Osteoblast (primary cell): ENCODE measurements at regions not wholly inside any gene's neighbourhood (a gene's known extent, or its start where the extent isn't known, plus 50 kb on each side); places are given as distances from the start of the nearest gene placed in this dataset.

Experiments
- DNase-seq: peaks from one replicate; pipeline ENCODE4 v3.0.0; 2011; ENCODE audit warnings: low spot score, mixed read lengths; ENCODE audit not compliant: insufficient read length; ENCODE audit errors: missing footprints
- H2AFZ ChIP-seq: 2 replicates; pipeline ENCODE4 v1.6.0; 2011; ENCODE audit warnings: mild to moderate bottlenecking, low read length
- H3K27ac ChIP-seq: 2 replicates; pipeline ENCODE4 v1.5.1; 2011; ENCODE audit warnings: mild to moderate bottlenecking, low read depth, low read length, moderate library complexity
- H3K27me3 ChIP-seq: 2 replicates; pipeline ENCODE4 v1.6.0; 2012; ENCODE audit warnings: mild to moderate bottlenecking, control low read depth, inconsistent platforms, low read length, moderate library complexity; ENCODE audit not compliant: insufficient read depth
- H3K36me3 ChIP-seq: 2 replicates; pipeline ENCODE4 v1.5.1; 2011; ENCODE audit warnings: mild to moderate bottlenecking, low read length, control low read depth, moderate library complexity; ENCODE audit not compliant: insufficient read depth
- H3K4me1 ChIP-seq: 2 replicates; pipeline ENCODE4 v1.5.1; 2011; ENCODE audit warnings: mild to moderate bottlenecking, low read length, control low read depth, moderate library complexity; ENCODE audit not compliant: insufficient read depth
- H3K4me2 ChIP-seq: 2 replicates; pipeline ENCODE4 v1.6.0; 2011; ENCODE audit warnings: mild to moderate bottlenecking, low read length; ENCODE audit not compliant: insufficient read depth
- H3K4me3 ChIP-seq: fragments of 200-600 bp; sonication (generic); 3 replicates; pipeline ENCODE4 v1.5.1; 2012; ENCODE audit warnings: mild to moderate bottlenecking, low read length, inconsistent platforms; ENCODE audit not compliant: insufficient read depth
- H3K79me2 ChIP-seq: 2 replicates; pipeline ENCODE4 v1.6.0; 2012; ENCODE audit warnings: mild to moderate bottlenecking, low read length, control low read depth, inconsistent platforms; ENCODE audit not compliant: insufficient read depth
- H3K9me3 ChIP-seq: 2 replicates; pipeline ENCODE4 v1.5.1; 2011; ENCODE audit warnings: low read depth, low read length, control low read depth
- H4K20me1 ChIP-seq: 2 replicates; pipeline ENCODE4 v1.6.0; 2012; ENCODE audit warnings: mild to moderate bottlenecking, low read length, control low read depth; ENCODE audit not compliant: insufficient read depth
- CTCF ChIP-seq: IDR thresholded peaks from 2 replicates; pipeline ENCODE4 v1.5.1; 2011; ENCODE audit warnings: mild to moderate bottlenecking, low read depth, low read length, moderate library complexity; ENCODE audit errors: extremely low read depth

DNA sequence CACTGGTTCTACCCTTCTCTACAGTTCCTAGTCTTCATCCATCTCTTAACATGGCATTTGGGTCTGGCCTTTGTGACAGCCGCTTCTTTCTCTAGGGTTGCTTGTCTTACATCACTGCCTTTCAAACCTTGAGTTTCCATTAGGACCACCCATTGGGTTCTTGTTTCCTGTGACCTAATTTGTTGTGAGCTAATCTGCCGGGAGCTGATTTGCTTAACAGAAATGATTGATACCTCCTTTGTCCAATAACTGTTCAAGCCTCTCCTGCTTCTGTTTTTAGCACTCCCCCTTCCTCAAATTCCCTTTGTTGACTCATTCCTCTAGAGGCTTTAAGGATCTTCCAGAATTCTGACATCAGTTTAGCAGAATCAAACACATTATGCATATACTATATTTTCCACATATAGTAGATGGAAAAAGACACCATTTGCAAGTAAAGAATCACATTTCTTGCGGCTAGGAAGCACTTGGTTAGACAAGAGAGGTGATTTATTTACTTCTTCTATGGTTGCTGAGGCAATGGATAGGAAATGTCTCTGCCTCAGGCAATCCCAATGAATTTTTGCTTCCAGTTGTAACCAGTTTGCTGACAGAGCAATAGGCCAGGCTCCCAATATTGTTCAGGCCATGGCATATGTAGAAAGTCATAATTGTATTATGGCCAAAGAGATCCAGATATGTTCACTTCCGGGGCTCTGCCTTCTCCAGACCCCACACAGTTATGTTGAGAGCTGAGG lies 130.7 kb downstream of the SNX19 start:
- no peaks in the 10 kb centered on the region for H3K79me2 ChIP-seq
- DNase-seq, result no peak
- H3K4me1 ChIP-seq, result peaks cover 40% of the 10 kb centered on the region
- no peak overlapping the region for H2AFZ ChIP-seq
- peaks cover 8% of the 10 kb centered on the region for H3K27me3 ChIP-seq
- no peak overlapping the region for H3K27ac ChIP-seq
- peaks cover 4% of the 10 kb centered on the region for H3K9me3 ChIP-seq
- no peak for TF ChIP-seq CTCF
- no peak overlapping the region for H3K4me2 ChIP-seq
- H3K36me3 ChIP-seq, result no peaks in the 10 kb centered on the region
- H3K4me3 ChIP-seq, result no peak overlapping the region
- H4K20me1 ChIP-seq, result no peaks in the 10 kb centered on the region

- peaks cover 8% of the 10 kb centered on the region for H3K9me3 ChIP-seq
- no peaks in the 10 kb centered on the region for H3K36me3 ChIP-seq
- H3K4me3 ChIP-seq, result no peak overlapping the region
- no peak overlapping the region for H3K4me2 ChIP-seq
- no peak overlapping the region for H2AFZ ChIP-seq
- no peak for TF ChIP-seq CTCF
- H3K27me3 ChIP-seq, result peaks cover 8% of the 10 kb centered on the region
- H3K27ac ChIP-seq, result no peak overlapping the region
- no peaks in the 10 kb centered on the region for H3K79me2 ChIP-seq
- no peaks in the 10 kb centered on the region for H4K20me1 ChIP-seq
- H3K4me1 ChIP-seq, result peaks cover 36% of the 10 kb centered on the region
- no peak for DNase-seq
These were observed 129.7 kb downstream of the SNX19 start for GRCh38 chr11:130786586-130786985.

DNA sequence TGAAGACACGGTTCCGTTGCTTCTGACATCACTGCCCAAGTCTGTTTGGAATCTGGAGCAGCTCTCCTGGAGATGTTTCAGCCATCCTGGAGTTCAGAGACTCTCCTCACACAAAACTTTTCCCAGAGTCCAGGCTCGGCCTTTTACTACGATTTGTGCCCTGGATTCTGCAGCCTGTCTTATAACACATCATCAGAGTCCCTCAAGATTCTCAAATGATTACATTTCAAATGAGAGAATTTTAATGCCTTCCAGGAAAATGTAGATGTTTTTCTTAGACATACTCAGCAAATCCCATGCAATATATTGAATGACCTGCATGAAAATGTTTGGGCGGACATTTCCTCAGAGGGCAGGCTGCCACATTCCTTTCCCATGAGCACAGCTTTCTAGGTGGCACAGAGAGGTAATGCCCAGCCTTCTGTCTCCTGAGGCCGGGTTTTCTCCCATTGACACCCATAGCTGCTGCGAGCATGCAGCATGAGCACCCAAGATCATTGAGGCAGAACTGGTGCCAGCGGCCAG lies 129.1 kb downstream of the SNX19 start:
- Histone ChIP-seq H3K4me2 (no peak overlapping the region), H3K27ac (no peak overlapping the region), H2AFZ (no peak overlapping the region), H3K4me1 (peaks cover 31% of the 10 kb centered on the region), H3K4me3 (no peak overlapping the region), H3K27me3 (peaks cover 8% of the 10 kb centered on the region), H3K9me3 (peaks cover 8% of the 10 kb centered on the region), H3K79me2 (no peaks in the 10 kb centered on the region), H3K36me3 (no peaks in the 10 kb centered on the region), H4K20me1 (no peaks in the 10 kb centered on the region)
- DNase-seq, result peak; percentile 56
- TF ChIP-seq CTCF, result no peak

GRCh38 chr11:130787973-130788570 lies 128.2 kb downstream of the SNX19 start:
- Histone ChIP-seq H3K4me1 (peaks cover 23% of the 10 kb centered on the region), H4K20me1 (no peaks in the 10 kb centered on the region), H3K36me3 (no peaks in the 10 kb centered on the region), H2AFZ (no peak overlapping the region), H3K9me3 (peaks cover 8% of the 10 kb centered on the region), H3K27me3 (peaks cover 8% of the 10 kb centered on the region), H3K4me2 (no peak overlapping the region), H3K79me2 (no peaks in the 10 kb centered on the region), H3K4me3 (no peak overlapping the region), H3K27ac (no peak overlapping the region)
- DNase-seq, result no peak
- TF ChIP-seq CTCF, result no peak
